ENCODE measurements at regions not wholly inside any gene's neighbourhood (a gene's known extent, or its start where the extent isn't known, plus 50 kb on each side); places are given as distances from the start of the nearest gene placed in this dataset.

DNA sequence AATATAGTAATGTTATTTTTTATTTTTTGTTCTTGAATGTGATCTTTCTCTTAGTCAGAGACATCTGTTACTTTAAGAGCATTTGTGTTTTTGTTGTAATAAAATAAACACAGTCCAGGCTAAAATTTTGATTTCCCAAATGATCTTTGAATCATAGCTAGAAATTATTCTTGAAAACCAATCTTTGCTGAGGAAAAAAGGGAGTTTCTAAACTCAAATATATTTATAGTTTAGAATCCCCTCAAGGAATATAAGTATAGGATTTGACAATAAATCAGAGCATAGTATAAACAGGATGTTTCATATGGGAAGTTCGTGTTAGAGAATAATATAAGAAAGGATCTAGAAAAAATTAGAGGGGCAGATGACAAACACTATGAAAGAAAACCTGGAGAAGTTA, 118.8 kb upstream of the ADAMTS19 start:
- DNase-seq (ENCODE audit: low spot score): no peak

- no peak for DNase-seq (ENCODE audit: low spot score)
These were observed 117.3 kb upstream of the ADAMTS19 start for GRCh38 chr5:129342796-129343195.

DNA sequence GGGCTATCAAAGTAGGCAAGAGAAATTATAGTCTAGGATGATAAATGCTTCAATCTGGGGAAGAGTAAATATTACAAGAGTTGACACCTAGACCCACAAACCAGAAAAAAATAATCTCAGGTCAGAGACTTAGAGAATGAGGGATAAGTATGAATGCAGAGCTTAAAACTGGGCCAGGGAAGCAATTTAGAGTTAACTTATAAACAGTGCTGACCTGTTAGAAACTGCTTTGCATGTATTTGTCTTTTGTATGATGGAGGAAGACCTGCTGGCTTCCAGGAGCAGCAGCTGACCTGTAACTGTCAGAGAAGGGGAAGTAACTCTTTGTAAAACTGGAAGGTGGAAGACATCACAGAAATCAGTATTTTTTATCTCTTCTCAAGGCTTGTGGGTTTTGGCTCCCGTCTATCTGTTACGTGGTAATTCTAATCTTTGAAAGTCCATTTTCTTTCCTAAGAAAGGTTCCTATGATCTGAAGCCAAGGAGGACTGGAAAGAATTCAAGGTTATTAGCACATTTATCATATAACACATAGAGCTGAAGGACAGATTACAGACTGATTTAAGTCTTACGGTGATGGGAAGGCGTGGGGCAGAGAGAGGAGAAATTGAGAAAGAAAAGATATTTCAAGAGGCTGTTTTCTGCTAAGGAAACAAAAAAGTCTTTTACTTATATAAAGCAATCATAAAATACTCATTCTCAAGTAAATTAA, 114.7 kb upstream of the ADAMTS19 start:
- DNase-seq (ENCODE audit: low spot score): no peak

DNA sequence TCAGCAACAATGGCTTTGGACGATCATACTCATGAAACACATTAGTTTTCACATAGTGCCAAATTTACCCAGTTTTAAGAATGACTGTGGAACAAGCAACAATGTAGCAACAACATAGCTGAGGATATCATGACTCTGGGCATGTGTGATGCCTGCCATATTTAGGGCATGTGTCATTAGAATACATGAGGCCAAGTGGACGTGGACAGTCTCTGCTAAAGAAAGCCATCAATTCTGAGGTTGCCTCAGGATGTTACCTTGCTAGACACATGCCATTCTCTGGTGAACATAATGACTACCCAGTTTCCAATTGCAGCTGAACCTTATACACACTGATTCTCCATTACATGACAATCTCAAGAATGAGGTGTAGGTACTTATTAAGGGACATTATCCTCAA, 103.3 kb upstream of the ADAMTS19 start:
- DNase-seq (ENCODE audit: low spot score): no peak

DNA sequence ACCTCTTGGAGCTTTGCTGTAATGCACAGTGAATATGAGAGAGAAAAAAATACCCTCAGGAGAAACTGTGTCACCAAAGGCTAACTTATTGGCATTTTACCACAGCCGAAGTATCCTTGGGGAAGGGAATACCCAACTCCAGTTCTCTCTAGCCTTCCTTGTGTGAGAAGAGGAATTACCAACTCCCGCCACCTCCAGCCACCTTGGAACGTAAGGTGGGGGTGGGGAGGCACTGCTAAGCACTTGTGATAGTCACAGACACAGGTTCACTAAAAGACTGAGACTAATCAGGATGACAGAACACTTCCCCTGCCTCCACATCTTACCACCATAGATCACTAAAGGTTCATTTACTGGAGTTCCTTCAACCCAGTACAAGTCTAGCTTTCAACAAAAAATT, 102.0 kb upstream of the ADAMTS19 start:
- DNase-seq (ENCODE audit: low spot score): no peak

DNA sequence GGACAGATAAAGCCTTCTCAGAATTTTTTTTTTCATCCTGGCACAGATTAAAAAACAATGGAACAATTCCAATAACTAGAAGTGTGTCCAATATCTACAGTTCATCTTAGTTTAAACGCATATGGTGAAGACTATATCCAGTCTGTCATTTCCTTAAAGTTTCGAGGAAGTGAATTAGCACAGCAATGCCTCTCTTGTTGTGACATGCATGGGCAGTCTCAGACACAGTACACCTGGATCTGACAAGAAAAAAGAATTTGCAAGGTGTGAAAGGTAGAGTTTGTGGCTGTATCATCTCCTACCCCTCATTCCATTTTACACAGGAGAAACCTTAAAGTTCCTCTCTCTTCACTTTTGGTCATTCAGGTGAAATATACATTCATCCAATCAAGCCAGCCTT, 100.6 kb upstream of the ADAMTS19 start:
- DNase-seq (ENCODE audit: low spot score): no peak

- no peak for DNase-seq (ENCODE audit: low spot score)
These were observed 98.6 kb upstream of the ADAMTS19 start for GRCh38 chr5:129361441-129362025.

DNA sequence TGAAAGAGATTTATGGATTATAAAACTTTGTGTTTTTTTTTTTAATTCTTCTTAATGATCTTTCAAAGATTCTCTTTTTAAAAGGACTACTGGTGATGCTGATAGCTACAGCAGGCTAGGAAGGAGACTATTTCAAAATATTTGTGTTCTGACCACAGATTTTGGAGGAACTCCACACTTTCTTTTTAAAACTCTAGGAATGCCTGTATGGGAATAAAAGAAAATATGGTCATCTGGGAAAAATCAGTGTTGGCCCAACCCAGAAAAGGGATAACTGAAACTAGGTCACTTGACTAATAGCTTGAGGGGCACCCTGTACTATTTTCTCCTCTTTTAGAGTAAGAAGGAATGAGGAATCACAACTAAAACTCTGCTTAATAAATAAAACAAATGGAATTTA, 97.6 kb upstream of the ADAMTS19 start:
- DNase-seq (ENCODE audit: low spot score): no peak

GRCh38 chr5:129363991-129364390, 96.1 kb upstream of the ADAMTS19 start:
- no peak for DNase-seq (ENCODE audit: low spot score)

GRCh38 chr5:129367883-129368282, 92.2 kb upstream of the ADAMTS19 start:
- DNase-seq (ENCODE audit: low spot score): no peak

DNA sequence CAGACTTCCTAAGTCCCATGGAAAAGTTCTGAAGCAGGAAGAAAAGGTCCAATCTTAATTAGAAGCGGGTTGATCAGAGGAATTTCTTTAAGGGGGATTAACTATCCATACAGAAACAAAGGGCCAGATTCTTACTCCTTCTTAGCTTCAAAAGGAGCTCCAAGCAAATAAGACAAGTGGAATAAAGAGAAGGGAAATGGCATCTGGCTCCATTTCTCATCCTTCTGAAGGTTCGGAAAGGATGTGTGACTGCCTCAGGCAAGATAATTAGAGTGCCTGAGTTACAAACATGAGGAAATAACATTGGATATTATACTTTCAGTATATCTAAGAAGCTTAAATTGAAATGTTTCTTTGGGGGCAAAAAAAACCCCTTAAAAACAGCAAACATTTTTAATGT, 88.1 kb upstream of the ADAMTS19 start:
- no peak for DNase-seq (ENCODE audit: low spot score)

- DNase-seq (ENCODE audit: low spot score): no peak
These were observed 82.6 kb upstream of the ADAMTS19 start for GRCh38 chr5:129377504-129377903.

DNA sequence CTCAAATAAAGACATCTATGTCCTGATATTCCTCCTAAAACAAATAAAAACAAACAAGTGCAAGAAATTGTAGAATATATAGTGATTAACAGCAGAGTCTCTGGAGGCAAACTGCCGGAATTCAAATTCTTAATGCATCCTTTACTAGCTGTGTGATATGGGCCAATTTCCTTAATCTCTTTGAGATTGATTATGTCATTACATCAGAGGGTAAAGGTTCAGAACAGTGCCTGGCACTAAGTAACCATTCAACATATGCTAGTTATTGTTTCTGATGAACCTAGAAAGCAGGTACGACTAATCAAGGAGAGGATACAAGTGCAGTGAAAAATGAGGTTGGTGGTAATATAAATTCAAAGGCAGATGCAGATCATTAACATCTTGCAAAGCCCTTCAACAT, 81.1 kb upstream of the ADAMTS19 start:
- no peak for DNase-seq (ENCODE audit: low spot score)

DNA sequence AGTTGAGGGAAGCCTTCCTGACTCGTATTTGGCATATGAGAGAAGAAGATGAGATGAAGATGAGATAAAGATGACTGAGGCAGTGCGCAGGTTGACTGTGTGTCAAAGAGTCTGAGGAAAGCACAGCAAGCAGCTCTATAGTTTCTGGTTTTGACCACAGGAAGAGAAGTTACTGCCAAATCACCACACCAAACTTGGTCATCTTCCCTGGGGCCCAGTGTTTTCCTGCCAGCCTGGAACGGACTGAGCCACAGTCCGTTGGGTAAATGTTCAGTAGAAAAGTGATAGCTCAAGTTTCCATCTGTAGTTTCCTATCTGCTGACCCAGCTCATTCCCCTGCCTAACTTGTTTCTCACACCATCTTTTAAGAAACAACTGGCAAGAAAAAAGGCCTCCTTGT, 80.7 kb upstream of the ADAMTS19 start:
- DNase-seq (ENCODE audit: low spot score): no peak

GRCh38 chr5:129382921-129383672, 77.0 kb upstream of the ADAMTS19 start:
- no peak for DNase-seq (ENCODE audit: low spot score)

DNA sequence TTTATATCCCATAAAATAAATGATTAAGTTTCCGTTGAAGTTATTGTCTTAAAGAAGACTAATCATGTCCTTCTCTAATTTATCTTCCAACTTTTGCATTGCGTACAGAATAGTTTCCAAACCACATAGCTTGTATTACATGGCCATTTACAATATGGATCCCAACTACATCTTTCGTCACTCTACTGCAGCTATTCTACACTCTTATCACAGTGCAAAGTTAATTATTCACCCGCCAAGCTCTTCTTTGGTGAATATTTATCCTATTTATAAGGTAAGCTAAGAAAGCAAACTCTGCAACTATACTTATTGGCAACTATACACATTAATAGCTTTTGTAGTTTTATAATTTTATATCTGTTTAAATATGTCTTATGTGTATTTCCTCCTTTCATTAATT, 75.9 kb upstream of the ADAMTS19 start:
- DNase-seq (ENCODE audit: low spot score): no peak

DNA sequence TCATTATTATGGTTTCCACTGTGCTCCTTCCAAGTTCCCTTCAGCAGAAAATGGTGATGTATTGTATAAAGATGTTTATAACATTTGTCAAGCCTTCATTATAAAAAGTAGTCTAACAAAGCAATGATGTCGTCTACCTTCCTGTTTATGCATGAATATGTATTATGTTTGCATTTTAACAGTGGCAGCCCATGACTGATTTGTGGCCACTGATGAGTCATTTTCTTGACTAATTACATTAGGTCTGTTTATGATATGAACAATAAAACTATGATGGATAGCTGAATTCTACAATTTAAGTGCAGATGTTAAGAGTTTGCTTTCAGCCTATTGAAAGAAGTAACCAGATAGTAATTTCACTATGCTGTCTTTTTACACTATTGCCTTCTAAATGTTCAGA, 75.4 kb upstream of the ADAMTS19 start:
- no peak for DNase-seq (ENCODE audit: low spot score)

DNA sequence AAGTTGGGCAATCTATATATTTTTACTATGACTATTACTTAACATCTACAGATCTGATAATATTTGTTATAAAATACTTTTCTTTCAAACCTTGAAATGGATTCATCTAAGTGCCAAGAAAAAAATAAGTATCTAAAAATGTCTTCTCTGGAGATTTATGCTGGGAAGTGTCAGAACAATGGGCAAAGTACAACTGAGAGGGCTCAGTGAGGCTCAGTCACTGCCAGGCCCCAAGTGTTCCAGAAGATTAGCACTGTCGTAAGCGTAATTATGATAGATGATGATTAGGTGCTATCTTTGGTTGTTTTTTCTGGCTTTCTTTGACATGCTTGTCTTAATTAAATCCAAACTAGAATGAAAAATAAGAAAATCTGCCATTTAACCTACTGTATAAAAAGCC, 72.2 kb upstream of the ADAMTS19 start:
- DNase-seq (ENCODE audit: low spot score): no peak

DNA sequence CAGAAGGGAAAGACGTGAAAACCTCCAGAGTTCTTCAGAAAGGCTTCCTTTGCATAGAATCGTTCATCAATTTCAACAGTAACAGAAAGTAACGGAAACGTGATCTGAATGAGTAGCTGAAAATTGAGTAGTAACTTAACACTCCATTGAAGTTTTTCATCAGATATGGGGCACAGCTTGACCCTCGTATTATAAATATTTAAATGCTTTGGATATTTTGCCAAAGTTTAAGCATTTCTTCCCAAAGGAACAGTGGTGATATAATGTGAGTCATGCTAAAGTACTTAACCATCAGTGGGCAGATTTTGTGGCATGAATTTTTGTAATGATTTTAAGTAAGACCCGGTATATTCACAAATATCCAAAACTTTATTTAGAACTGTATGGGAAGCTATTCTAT, 67.4 kb upstream of the ADAMTS19 start:
- no peak for DNase-seq (ENCODE audit: low spot score)

DNA sequence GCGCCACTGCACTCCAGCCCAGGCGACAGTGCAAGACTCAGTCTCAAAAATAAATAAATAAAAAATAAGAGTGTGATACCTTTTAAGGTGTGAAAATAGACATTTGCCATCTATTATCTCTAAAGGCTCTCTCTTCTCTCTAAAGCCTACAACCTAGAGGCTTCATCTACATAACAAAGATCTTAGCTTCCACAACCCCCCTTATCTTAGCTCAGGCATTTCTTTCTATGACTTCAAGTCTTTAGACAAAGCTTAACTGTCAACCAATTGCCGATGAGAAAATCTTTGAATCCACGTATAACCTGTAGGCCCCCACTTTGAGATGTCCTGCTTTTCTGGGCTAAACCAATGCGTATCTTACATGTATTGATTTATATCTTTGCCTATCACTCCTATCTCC, 64.9 kb upstream of the ADAMTS19 start:
- DNase-seq (ENCODE audit: low spot score): no peak

- no peak for DNase-seq (ENCODE audit: low spot score)
These were observed 61.9 kb upstream of the ADAMTS19 start for GRCh38 chr5:129398026-129398678.

DNA sequence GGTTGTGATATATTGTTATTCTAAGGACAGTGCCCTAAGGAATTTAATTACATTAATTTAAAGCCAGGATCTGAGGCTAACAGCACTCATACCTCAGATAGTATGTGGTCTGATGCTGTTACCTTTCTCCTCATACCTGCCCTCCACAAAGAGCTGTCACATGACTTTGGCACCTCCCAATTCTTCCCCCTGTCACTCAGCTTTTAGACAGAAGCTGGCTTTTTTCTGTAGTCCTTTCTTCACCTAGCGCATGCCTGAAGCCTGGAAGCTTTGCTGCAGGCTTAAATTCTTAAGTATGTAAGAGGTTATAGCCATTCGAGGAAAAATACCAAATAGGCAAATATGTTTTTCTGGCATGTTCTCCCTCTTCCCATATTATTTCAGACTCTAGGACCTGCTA, 61.0 kb upstream of the ADAMTS19 start:
- no peak for DNase-seq (ENCODE audit: low spot score)

DNA sequence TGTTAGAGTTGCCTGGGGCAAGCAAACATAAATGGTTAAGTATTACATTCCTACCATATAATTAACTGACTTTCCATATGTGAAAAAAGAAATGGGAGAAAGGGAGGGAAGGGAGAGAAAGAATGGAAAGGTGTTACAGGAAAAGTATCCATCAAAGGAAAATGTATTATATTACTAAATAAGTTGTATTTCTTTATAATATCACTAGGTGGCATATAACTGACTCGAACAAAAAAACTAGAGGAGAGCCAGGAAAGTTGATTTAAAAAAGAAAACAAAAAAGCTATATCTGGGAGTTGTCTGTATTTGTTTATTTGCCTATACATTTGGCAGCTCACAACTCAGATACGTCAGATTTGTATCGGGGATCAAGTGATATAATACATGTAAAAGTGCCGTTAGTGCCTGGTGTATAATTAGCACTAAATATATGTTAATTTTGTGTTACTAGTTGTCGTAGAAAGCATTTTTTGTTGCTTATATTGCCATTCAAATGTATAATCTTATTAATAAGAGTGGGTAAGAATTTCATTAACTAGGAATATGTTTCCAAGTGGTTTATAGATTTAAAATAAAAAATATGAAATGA, 59.6 kb upstream of the ADAMTS19 start:
- no peak for DNase-seq (ENCODE audit: low spot score)

Measured in cerebellar cortex (tissue), 1 donor.